ENCODE measurements at regions not wholly inside any gene's neighbourhood (a gene's known extent, or its start where the extent isn't known, plus 50 kb on each side); places are given as distances from the start of the nearest gene placed in this dataset.

DNA sequence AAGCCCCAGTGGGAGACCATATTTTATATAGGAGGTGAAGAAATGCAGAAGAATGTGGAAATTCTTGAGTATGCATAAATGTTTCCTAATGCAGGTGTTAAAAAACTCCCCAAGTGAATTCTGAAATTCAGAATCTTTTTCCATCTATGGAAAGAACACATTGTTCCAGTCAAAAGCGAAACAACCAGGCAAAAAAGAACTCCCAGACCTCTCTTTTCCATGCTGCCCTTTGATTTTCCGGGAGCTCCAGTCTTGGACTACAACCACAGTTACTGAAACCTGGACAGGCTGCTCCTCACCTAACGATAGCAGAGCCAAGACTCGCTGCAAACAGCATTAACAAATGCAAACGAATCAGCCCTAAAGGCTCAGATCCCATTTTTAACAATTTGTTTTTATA, 108.7 kb upstream of the CNKSR3 start (continued):
- TF ChIP-seq TCF7L2 (IDR thresholded peaks at IDR 0.05; ENCODE audit: borderline replicate concordance, extremely low read depth, insufficient read depth, insufficient read length) (no peak), CEBPB (IDR thresholded peaks at IDR 0.05; ENCODE audit: low read depth) (no peak), CBX3 (IDR thresholded peaks at IDR 0.05; ENCODE audit: low read depth) (no peak), POLR2AphosphoS5 (IDR thresholded peaks at IDR 0.05; ENCODE audit: low read depth, low read length) (no peak), SRF (IDR thresholded peaks at IDR 0.05; ENCODE audit: low read depth) (no peak), YY1 (IDR thresholded peaks at IDR 0.05; ENCODE audit: extremely low read depth, insufficient replicate concordance, low read depth, low read length) (no peak)
- TF ChIP-seq, protein P1, sequence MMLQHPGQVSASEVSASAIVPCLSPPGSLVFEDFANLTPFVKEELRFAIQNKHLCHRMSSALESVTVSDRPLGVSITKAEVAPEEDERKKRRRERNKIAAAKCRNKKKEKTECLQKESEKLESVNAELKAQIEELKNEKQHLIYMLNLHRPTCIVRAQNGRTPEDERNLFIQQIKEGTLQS (IDR thresholded peaks at IDR 0.05), result no peak
- TF ChIP-seq, protein P2, sequence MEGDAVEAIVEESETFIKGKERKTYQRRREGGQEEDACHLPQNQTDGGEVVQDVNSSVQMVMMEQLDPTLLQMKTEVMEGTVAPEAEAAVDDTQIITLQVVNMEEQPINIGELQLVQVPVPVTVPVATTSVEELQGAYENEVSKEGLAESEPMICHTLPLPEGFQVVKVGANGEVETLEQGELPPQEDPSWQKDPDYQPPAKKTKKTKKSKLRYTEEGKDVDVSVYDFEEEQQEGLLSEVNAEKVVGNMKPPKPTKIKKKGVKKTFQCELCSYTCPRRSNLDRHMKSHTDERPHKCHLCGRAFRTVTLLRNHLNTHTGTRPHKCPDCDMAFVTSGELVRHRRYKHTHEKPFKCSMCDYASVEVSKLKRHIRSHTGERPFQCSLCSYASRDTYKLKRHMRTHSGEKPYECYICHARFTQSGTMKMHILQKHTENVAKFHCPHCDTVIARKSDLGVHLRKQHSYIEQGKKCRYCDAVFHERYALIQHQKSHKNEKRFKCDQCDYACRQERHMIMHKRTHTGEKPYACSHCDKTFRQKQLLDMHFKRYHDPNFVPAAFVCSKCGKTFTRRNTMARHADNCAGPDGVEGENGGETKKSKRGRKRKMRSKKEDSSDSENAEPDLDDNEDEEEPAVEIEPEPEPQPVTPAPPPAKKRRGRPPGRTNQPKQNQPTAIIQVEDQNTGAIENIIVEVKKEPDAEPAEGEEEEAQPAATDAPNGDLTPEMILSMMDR (IDR thresholded peaks at IDR 0.05 in 2 of 3, conservative IDR thresholded peaks at IDR 0.05 in 1 of 3; ENCODE audit: borderline replicate concordance in 1 of 3, insufficient read depth in 1 of 3, low read depth in 2 of 3, low read length in 2 of 3), result no peak

- Histone ChIP-seq H3K79me2 (ENCODE audit: insufficient read depth, low read length) (no peaks in the 10 kb centered on the region), H3K9me3 (ENCODE audit: control insufficient read depth in 1 of 2, insufficient read depth in 1 of 2, low read depth in 1 of 2, low read length in 2 of 2) (no peaks in the 10 kb centered on the region), H3K9ac (ENCODE audit: low read length) (no peak overlapping the region), H3K9me2 (ENCODE audit: insufficient read depth) (peaks cover 3% of the 10 kb centered on the region; the same call in 1 of the 2 replicates), H3K4me2 (ENCODE audit: low read length) (no peak overlapping the region), H3K4me1 (ENCODE audit: control insufficient read depth in 1 of 2, insufficient read depth in 2 of 2, low read length in 2 of 2) (no peaks in the 10 kb centered on the region), H3K36me3 (ENCODE audit: control insufficient read depth in 1 of 2, insufficient read depth in 2 of 2, low read length in 2 of 2) (no peaks in the 10 kb centered on the region), H2AFZ (ENCODE audit: low read depth, low read length, poor library complexity, severe bottlenecking) (no peak overlapping the region), H3K27me3 (ENCODE audit: insufficient read depth, low read length) (no peaks in the 10 kb centered on the region), H3K4me3 (replicated peaks in 1 of 2; ENCODE audit: low read depth in 1 of 2, low read length in 2 of 2) (no peak overlapping the region), H4K20me1 (ENCODE audit: insufficient read depth) (no peaks in the 10 kb centered on the region), H3K27ac (ENCODE audit: low read depth, low read length) (no peak overlapping the region)
- DNase-seq (ENCODE audit: low read depth, low spot score), result no peak
- no TSS peak for BruUV-seq (replicated peaks)
- CTCF ChIA-PET, result no interaction called here
- ATAC-seq, result no peak
- RAD21 ChIA-PET (ENCODE audit: low non-redundant PET in 1 of 2, low total read pairs in 2 of 2, uncharacterized antibody in 2 of 2, unreplicated experiment in 2 of 2), result no interaction called here
- POLR2A ChIA-PET, result no interaction called here
- intact Hi-C loops (cut with micrococcal nuclease), result no loop called here
- TF ChIP-seq ZFX (IDR thresholded peaks at IDR 0.05), result no peak
- no peak for TF ChIP-seq ZNF274 (IDR thresholded peaks at IDR 0.05; ENCODE audit: low read depth, low read length)
- no peak for TF ChIP-seq ZBTB33 (IDR thresholded peaks at IDR 0.05; ENCODE audit: extremely low read depth, insufficient replicate concordance, low read length)
- TF ChIP-seq MAX (IDR thresholded peaks at IDR 0.05), result no peak
- no peak for TF ChIP-seq EZH2phosphoT487 (IDR thresholded peaks at IDR 0.05; ENCODE audit: borderline replicate concordance)
- TF ChIP-seq REST (IDR thresholded peaks at IDR 0.05; ENCODE audit: low read depth), result no peak
- TF ChIP-seq TCF7L2 (IDR thresholded peaks at IDR 0.05; ENCODE audit: borderline replicate concordance, extremely low read depth, insufficient read depth, insufficient read length), result no peak
- TF ChIP-seq, protein P1 (IDR thresholded peaks at IDR 0.05), result no peak
- no peak for TF ChIP-seq EZH2 (IDR thresholded peaks at IDR 0.05)
- no peak for TF ChIP-seq FOSL1 (IDR thresholded peaks at IDR 0.05; ENCODE audit: low read depth)
- TF ChIP-seq JUND (IDR thresholded peaks at IDR 0.05), result no peak
- no peak for TF ChIP-seq EGR1 (IDR thresholded peaks at IDR 0.05; ENCODE audit: low read depth)
- TF ChIP-seq POLR2A (IDR thresholded peaks at IDR 0.05; ENCODE audit: borderline replicate concordance, extremely low read depth, insufficient read depth, insufficient read length), result no peak
Observed at GRCh38 chr6:154621686-154622085, 111.2 kb upstream of the CNKSR3 start.
